Activated CD8-positive, alpha-beta T cell treated with anti-CD3 and anti-CD28 coated beads for 36 hours (primary cell): ENCODE measurements at regions not wholly inside any gene's neighbourhood (a gene's known extent, or its start where the extent isn't known, plus 50 kb on each side); places are given as distances from the start of the nearest gene placed in this dataset.

ENCODE experiments used
- ATAC-seq: fragments of 200-7000 bp; cut with Tn5 transposase; one replicate; pipeline ENCODE4 v1.10.0; 2021; ENCODE audit warnings: mild to moderate bottlenecking, moderate library complexity
- CTCF ChIA-PET: fragments of 350-600 bp; sonication (Branson Sonifier 250); formaldehyde crosslinking; loops from one replicate; lab custom pipeline; 2021; ENCODE audit warnings: antibody characterized with exemption; lab: Charles Lee
- POLR2A ChIA-PET: fragments of 350-600 bp; sonication (Branson Sonifier 250); formaldehyde crosslinking; loops from one replicate; lab custom pipeline; 2021; ENCODE audit warnings: antibody characterized with exemption; lab: Charles Lee
- DNase-seq: peaks from one replicate; pipeline ENCODE4 v3.0.0-alpha.2; 2020
- H3K27ac Mint-ChIP-seq: one replicate; pipeline ENCODE4 v1.8.0; 2021; ENCODE audit warnings: mild to moderate bottlenecking, mixed read lengths
- H3K27me3 Mint-ChIP-seq: one replicate; pipeline ENCODE4 v1.8.0; 2021; ENCODE audit warnings: mixed read lengths
- H3K36me3 Mint-ChIP-seq: one replicate; pipeline ENCODE4 v1.8.0; 2021; ENCODE audit warnings: low read depth, mixed read lengths
- H3K4me1 Mint-ChIP-seq: one replicate; pipeline ENCODE4 v1.8.0; 2021; ENCODE audit warnings: low read depth, mixed read lengths
- H3K4me3 Mint-ChIP-seq: one replicate; pipeline ENCODE4 v1.8.0; 2021; ENCODE audit warnings: mild to moderate bottlenecking, moderate library complexity, mixed read lengths
- H3K9me3 Mint-ChIP-seq: one replicate; pipeline ENCODE4 v1.8.0; 2021; ENCODE audit warnings: mixed read lengths
- CTCF ChIP-seq: fragments of 200-600 bp; IDR thresholded peaks from one replicate; pipeline ENCODE4 v1.8.0; 2022; ENCODE audit warnings: antibody characterized with exemption, mild to moderate bottlenecking
- intact Hi-C: fragments of 100-400 bp; cut with micrococcal nuclease; formaldehyde crosslinking; loops from one replicate; pipeline ENCODE4 v1.10.0; 2022

- no peaks in the 10 kb centered on the region for H3K36me3 Mint-ChIP-seq
- ATAC-seq (no peak), DNase-seq (no peak)
- no peaks in the 10 kb centered on the region for H3K4me1 Mint-ChIP-seq
- intact Hi-C loops = no loop called here
- peaks cover 3% of the 10 kb centered on the region for H3K27me3 Mint-ChIP-seq
- ChIA-PET POLR2A (no interaction called here), CTCF (no interaction called here)
- no peak overlapping the region for H3K4me3 Mint-ChIP-seq
- no peak overlapping the region for H3K27ac Mint-ChIP-seq
- H3K9me3 Mint-ChIP-seq = no peaks in the 10 kb centered on the region
- TF ChIP-seq CTCF = no peak
These were observed 198.3 kb downstream of the ACKR3 start for GRCh38 chr2:236767941-236768340.

- H3K4me1 Mint-ChIP-seq = no peaks in the 10 kb centered on the region
- no peak overlapping the region for H3K4me3 Mint-ChIP-seq
- DNase-seq (no peak), ATAC-seq (no peak)
- H3K27me3 Mint-ChIP-seq = peaks cover 3% of the 10 kb centered on the region
- ChIA-PET POLR2A (no interaction called here), CTCF (interaction anchor here (1.1 kb wide), 1 partner anchor 259 kb away, joined by 3 read pairs; no protein-coding TSS in a partner anchor)
- no peaks in the 10 kb centered on the region for H3K9me3 Mint-ChIP-seq
- no peaks in the 10 kb centered on the region for H3K36me3 Mint-ChIP-seq
- H3K27ac Mint-ChIP-seq = no peak overlapping the region
- no peak for TF ChIP-seq CTCF
- intact Hi-C loops = no loop called here
These were observed 198.9 kb downstream of the ACKR3 start for GRCh38 chr2:236768393-236769140.

GRCh38 chr2:236769981-236770671 lies 200.5 kb downstream of the ACKR3 start:
- ATAC-seq (no peak), DNase-seq (no peak)
- Mint-ChIP-seq H3K27me3 (peaks cover 3% of the 10 kb centered on the region), H3K9me3 (no peaks in the 10 kb centered on the region), H3K4me3 (no peak overlapping the region), H3K36me3 (no peaks in the 10 kb centered on the region), H3K4me1 (no peaks in the 10 kb centered on the region), H3K27ac (no peak overlapping the region)
- no peak for TF ChIP-seq CTCF
- intact Hi-C loops = no loop called here
- CTCF ChIA-PET = interaction anchor here (1.1 kb wide), 1 partner anchor 257 kb away, joined by 3 read pairs; no protein-coding TSS in a partner anchor
- POLR2A ChIA-PET = no interaction called here

- no peak for TF ChIP-seq CTCF
- Mint-ChIP-seq H3K36me3 (no peaks in the 10 kb centered on the region), H3K4me1 (no peaks in the 10 kb centered on the region), H3K9me3 (no peaks in the 10 kb centered on the region), H3K4me3 (no peak overlapping the region), H3K27me3 (no peaks in the 10 kb centered on the region), H3K27ac (no peak overlapping the region)
- CTCF ChIA-PET = no interaction called here
- DNase-seq (no peak), ATAC-seq (no peak)
- intact Hi-C loops = no loop called here
- POLR2A ChIA-PET = no interaction called here
These were observed 202.7 kb downstream of the ACKR3 start for GRCh38 chr2:236772220-236772837.

GRCh38 chr2:236773206-236773605 lies 203.6 kb downstream of the ACKR3 start:
- intact Hi-C loops = no loop called here
- ChIA-PET CTCF (no interaction called here), POLR2A (no interaction called here)
- Mint-ChIP-seq H3K4me3 (no peak overlapping the region), H3K9me3 (no peaks in the 10 kb centered on the region), H3K27me3 (no peaks in the 10 kb centered on the region), H3K27ac (no peak overlapping the region), H3K36me3 (no peaks in the 10 kb centered on the region), H3K4me1 (no peaks in the 10 kb centered on the region)
- ATAC-seq (no peak), DNase-seq (no peak)
- no peak for TF ChIP-seq CTCF
